GM12865 (cell line): ENCODE measurements at regions not wholly inside any gene's neighbourhood (a gene's known extent, or its start where the extent isn't known, plus 50 kb on each side); places are given as distances from the start of the nearest gene placed in this dataset.

Experiments
- DNase-seq: peaks from one replicate; pipeline ENCODE4 v3.0.0; 2010; ENCODE audit warnings: low read depth
- H3K4me3 ChIP-seq: 2 replicates; pipeline ENCODE4 v1.5.1; 2011; ENCODE audit warnings: mild to moderate bottlenecking, low read depth, low read length, control low read depth
- TF ChIP-seq, protein P1 (sequence below): IDR thresholded peaks from 2 replicates; pipeline ENCODE4 v1.5.1; 2011; ENCODE audit warnings: low read length, control low read depth, low read depth, inconsistent platforms; ENCODE audit not compliant: insufficient read depth; ENCODE audit errors: missing control alignments

DNA sequence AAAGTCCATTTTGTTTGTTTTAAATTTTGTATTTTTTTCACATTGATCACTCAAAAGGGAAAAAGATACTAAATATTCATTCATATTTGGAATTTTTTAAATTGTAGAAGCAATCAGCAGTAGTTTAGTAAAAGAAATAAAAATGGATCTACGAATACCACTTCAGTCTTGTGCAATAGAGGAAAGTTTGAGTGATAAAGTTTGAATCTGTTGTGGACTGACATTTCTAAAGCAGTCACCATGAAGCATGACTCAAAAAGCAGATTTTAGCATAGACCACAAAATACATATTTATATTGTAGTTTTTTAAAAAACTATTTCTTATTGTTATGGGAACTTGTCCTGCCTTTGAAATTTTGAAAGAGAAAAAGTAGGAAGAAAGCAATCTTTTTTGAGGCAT lies 520.5 kb upstream of the ZEB2 start:
- no peak for DNase-seq
- no peak overlapping the region for H3K4me3 ChIP-seq
- TF ChIP-seq, protein P1, sequence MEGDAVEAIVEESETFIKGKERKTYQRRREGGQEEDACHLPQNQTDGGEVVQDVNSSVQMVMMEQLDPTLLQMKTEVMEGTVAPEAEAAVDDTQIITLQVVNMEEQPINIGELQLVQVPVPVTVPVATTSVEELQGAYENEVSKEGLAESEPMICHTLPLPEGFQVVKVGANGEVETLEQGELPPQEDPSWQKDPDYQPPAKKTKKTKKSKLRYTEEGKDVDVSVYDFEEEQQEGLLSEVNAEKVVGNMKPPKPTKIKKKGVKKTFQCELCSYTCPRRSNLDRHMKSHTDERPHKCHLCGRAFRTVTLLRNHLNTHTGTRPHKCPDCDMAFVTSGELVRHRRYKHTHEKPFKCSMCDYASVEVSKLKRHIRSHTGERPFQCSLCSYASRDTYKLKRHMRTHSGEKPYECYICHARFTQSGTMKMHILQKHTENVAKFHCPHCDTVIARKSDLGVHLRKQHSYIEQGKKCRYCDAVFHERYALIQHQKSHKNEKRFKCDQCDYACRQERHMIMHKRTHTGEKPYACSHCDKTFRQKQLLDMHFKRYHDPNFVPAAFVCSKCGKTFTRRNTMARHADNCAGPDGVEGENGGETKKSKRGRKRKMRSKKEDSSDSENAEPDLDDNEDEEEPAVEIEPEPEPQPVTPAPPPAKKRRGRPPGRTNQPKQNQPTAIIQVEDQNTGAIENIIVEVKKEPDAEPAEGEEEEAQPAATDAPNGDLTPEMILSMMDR = no peak

DNA sequence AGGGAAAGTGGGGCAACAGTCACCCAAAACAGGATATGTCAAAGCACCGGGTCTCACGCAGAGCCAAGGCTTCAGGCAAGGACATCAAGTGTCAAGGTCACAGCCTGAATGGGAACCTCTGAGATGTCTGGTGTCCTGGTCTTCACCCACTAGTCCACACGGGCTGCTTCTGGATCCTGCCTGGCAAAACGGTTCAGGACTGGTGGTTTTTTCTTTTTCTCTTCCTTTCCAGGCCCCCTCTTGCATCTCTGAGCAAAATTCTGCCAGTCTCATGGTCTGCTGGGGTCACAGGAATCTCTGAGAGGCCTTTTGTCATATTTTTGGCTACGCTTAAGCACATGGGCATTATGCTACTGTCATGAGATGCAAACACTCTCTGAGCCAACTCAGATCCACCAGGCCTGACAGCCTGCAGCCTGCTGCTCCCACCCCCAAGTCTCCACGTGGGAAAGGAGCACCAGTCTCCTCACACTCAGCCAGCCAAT lies 518.2 kb upstream of the ZEB2 start:
- no peak for DNase-seq
- TF ChIP-seq, protein P1 = no peak

DNA sequence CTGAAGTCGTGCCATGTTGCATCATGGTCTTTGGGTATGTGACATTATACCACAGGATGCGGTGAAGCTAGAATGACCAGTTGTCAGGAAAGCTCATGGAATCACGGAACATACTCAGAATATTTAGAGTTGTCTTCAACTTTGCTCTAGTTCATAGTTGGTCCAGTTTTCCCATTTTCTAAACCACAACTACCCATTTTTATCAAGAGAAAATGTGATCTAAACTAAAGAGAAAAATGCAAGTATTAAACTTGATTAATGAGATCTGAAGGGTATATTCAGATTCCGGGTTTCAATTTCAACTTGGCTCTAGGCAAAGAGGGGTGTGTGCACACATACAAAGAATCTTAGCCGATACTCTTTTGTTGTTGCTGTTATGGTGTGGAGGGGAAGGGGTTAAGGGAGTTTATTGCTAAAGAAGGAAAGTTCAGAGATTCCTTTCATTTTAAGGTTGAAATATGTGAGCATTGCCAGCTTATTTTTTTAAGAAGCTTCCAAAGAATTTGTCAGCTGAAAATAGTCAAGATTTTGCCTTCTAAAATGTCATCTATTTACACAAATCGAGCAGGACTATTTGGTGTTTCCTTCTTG lies 516.6 kb upstream of the ZEB2 start:
- H3K4me3 ChIP-seq = no peak overlapping the region
- TF ChIP-seq, protein P1 = no peak
- no peak for DNase-seq

More for the DNA sequence above, 518.2 kb upstream of the ZEB2 start:
- H3K4me3 ChIP-seq = no peak overlapping the region

DNA sequence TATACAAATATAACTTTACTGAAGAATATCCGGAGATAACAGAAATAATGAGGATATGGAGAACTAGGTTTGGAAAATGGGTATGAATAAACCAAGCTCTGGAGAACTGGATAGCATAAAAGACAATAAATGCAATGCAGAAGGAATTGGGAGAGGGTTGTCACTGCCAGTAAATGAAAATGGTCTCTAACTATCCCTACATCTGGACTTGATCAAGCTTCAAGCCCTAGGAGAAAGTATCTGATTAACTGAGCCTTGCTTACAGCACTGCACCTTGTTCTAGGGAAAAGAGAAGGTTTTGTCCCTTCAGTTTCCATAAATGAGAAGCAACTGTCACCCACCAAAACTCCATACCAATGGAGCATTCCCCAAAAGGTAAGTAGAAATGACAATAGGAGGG lies 514.6 kb upstream of the ZEB2 start:
- DNase-seq = no peak
- H3K4me3 ChIP-seq = no peak overlapping the region
- TF ChIP-seq, protein P1 = no peak

DNA sequence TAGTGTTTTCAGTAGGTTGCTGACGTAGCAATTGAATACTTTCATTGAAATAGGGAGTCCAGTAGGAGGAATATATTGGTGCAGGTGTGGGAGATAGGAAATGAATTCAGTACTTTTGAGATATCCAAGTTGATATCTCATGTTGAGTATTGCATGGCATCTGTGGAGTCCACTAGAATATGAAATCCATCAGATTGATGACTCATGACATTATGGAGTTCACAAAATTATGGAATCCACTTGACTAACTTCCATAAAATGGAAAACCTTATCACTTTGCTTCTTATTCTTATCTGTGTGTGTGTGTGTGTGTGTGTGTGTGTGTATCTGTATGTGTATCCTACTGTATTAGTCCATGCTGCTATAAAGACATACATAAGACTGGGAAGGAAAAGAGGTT lies 513.5 kb upstream of the ZEB2 start:
- DNase-seq = no peak
- H3K4me3 ChIP-seq = no peak overlapping the region
- TF ChIP-seq, protein P1 = no peak

DNA sequence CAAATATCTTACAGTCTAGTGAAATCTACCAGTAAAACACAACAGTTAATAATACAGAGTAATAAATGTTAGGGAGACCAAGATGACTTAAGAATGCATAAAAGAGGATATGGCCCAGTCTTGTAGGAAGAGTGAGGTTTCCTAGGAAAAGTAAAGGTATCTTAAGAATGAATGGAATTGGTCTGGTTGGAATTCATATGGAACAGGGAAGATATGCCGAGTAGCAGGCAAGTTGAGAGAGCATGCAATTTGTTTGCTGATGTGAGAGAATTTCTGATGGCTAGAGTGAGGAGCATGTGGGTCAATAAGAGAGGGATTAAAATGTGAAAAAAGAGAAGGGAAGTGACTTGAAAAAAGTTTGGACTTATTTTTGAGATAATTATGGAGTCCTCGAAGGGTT lies 512.9 kb upstream of the ZEB2 start:
- no peak overlapping the region for H3K4me3 ChIP-seq
- TF ChIP-seq, protein P1 = no peak
- no peak for DNase-seq

DNA sequence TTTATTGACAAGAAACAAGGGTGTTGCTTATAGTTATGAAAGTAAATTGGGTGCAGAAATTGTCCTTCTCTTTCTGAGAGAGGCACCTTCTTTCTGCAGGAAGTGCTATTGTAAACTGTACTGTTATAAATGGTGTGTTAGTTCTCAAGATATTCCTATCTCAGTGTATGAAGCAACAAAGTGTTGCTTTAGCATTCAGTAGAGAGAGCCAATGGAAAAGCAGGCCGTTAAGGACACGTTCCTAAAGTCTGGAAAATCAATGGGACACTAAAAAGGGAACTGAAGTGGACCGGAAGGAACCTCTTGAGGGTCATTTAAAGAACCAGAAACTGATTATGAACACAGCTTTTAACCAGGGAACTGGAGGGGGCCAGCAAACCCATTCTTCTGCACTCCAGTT lies 510.0 kb upstream of the ZEB2 start:
- no peak for DNase-seq
- TF ChIP-seq, protein P1 = no peak
- no peak overlapping the region for H3K4me3 ChIP-seq
